GM21619 (cell line): ENCODE measurements at regions not wholly inside any gene's neighbourhood (a gene's known extent, or its start where the extent isn't known, plus 50 kb on each side); places are given as distances from the start of the nearest gene placed in this dataset.
"Not testable (repeated sequence)": the region's sequence is repeated elsewhere in the genome, so short reads cannot be mapped to it uniquely, and the experiment has no call there.

ENCODE experiments used
- ATAC-seq: cut with Tn5 transposase; IDR thresholded peaks from one replicate; pipeline ENCODE4 v1.9.1; 2021; ENCODE audit not compliant: unreplicated experiment

GRCh38 chr1:208462761-208463160, 218.6 kb upstream of the PLXNA2 start:
- ATAC-seq, result no peak

GRCh38 chr1:208465266-208465665, 221.1 kb upstream of the PLXNA2 start:
- ATAC-seq, result no peak

- ATAC-seq, result no peak
Measured at GRCh38 chr1:208465786-208466590, 221.8 kb upstream of the PLXNA2 start.

GRCh38 chr1:208467151-208467780, 223.1 kb upstream of the PLXNA2 start:
- ATAC-seq, result no peak

GRCh38 chr1:208475449-208475848, 231.3 kb upstream of the PLXNA2 start:
- ATAC-seq, result no peak

- ATAC-seq, result no peak
Measured at GRCh38 chr1:208475951-208476845, 232.0 kb upstream of the PLXNA2 start.

- ATAC-seq, result no peak
Measured at GRCh38 chr1:208476846-208477170, 232.6 kb upstream of the PLXNA2 start.

GRCh38 chr1:208479435-208479834, 235.3 kb upstream of the PLXNA2 start:
- ATAC-seq, result no peak

- ATAC-seq, result no peak
Measured at GRCh38 chr1:208485512-208485911, 241.3 kb upstream of the PLXNA2 start.

- no peak for ATAC-seq
Measured at GRCh38 chr1:208486677-208487076, 242.5 kb upstream of the PLXNA2 start.

GRCh38 chr1:208488432-208488831, 244.2 kb upstream of the PLXNA2 start:
- not testable (repeated sequence) for ATAC-seq

- no peak for ATAC-seq
Measured at GRCh38 chr1:208496467-208497371, 252.5 kb upstream of the PLXNA2 start.

- no peak for ATAC-seq
Measured at GRCh38 chr1:208497866-208498541, 253.8 kb upstream of the PLXNA2 start.

GRCh38 chr1:208499026-208499425, 254.8 kb upstream of the PLXNA2 start:
- ATAC-seq, result no peak

GRCh38 chr1:208499601-208500000, 255.4 kb upstream of the PLXNA2 start:
- no peak for ATAC-seq

GRCh38 chr1:208500375-208500774, 256.2 kb upstream of the PLXNA2 start:
- ATAC-seq, result no peak

GRCh38 chr1:208501542-208501941, 257.4 kb upstream of the PLXNA2 start:
- ATAC-seq, result no peak

GRCh38 chr1:208503787-208504186, 259.6 kb upstream of the PLXNA2 start:
- ATAC-seq, result no peak

- ATAC-seq, result no peak
Measured at GRCh38 chr1:208506812-208507211, 262.6 kb upstream of the PLXNA2 start.

- no peak for ATAC-seq
Measured at GRCh38 chr1:208509072-208509471, 264.9 kb upstream of the PLXNA2 start.
